Activated CD4-positive, CD25-positive, alpha-beta regulatory T cell treated with anti-CD3 and anti-CD28 coated beads, Interleukin-2, amount 50 U/mL, for 72 hours (primary cell): ENCODE measurements at regions not wholly inside any gene's neighbourhood (a gene's known extent, or its start where the extent isn't known, plus 50 kb on each side); places are given as distances from the start of the nearest gene placed in this dataset.
A peak's percentile ranks its signal among the peaks of the same experiment; 100 is the strongest.

Source experiments
- DNase-seq: peaks from one replicate; pipeline ENCODE4 v3.0.0; 2021

GRCh38 chr6:141667580-141668309 is 465.0 kb upstream of the GJE1 start:
- DNase-seq, result no peak

GRCh38 chr6:141666187-141666586 is 466.5 kb upstream of the GJE1 start:
- no peak for DNase-seq

- DNase-seq, result no peak
These were observed 468.0 kb upstream of the GJE1 start for GRCh38 chr6:141664744-141665143.

- DNase-seq, result no peak
These were observed 473.1 kb upstream of the GJE1 start for GRCh38 chr6:141659582-141659981.

GRCh38 chr6:141658696-141659095 is 474.0 kb upstream of the GJE1 start:
- DNase-seq, result no peak

GRCh38 chr6:141657812-141658211 is 474.9 kb upstream of the GJE1 start:
- no peak for DNase-seq

- DNase-seq, result no peak
These were observed 479.1 kb upstream of the GJE1 start for GRCh38 chr6:141653590-141653989.

GRCh38 chr6:141641951-141642350 is 490.8 kb upstream of the GJE1 start:
- DNase-seq, result no peak

- no peak for DNase-seq
These were observed 491.3 kb upstream of the GJE1 start for GRCh38 chr6:141641406-141641805.

GRCh38 chr6:141635621-141636020 is 497.1 kb upstream of the GJE1 start:
- no peak for DNase-seq

GRCh38 chr6:141634269-141634668 is 498.5 kb upstream of the GJE1 start:
- no peak for DNase-seq

GRCh38 chr6:141624301-141624700 is 508.4 kb upstream of the GJE1 start:
- DNase-seq, result no peak

- DNase-seq, result no peak
These were observed 514.5 kb upstream of the GJE1 start for GRCh38 chr6:141618180-141618581.

- no peak for DNase-seq
These were observed 522.0 kb upstream of the GJE1 start for GRCh38 chr6:141610741-141611140.

GRCh38 chr6:141607956-141608355 is 524.8 kb upstream of the GJE1 start:
- no peak for DNase-seq

GRCh38 chr6:141598487-141598886 is 534.2 kb upstream of the GJE1 start:
- no peak for DNase-seq

- DNase-seq, result no peak
These were observed 537.9 kb upstream of the GJE1 start for GRCh38 chr6:141594874-141595273.

- DNase-seq, result no peak
These were observed 539.4 kb upstream of the GJE1 start for GRCh38 chr6:141593311-141593710.

GRCh38 chr6:141587482-141588266 is 545.1 kb upstream of the GJE1 start:
- DNase-seq, result no peak

- no peak for DNase-seq
These were observed 551.7 kb upstream of the GJE1 start for GRCh38 chr6:141580988-141581552.

GRCh38 chr6:141580131-141580530 is 552.6 kb upstream of the GJE1 start:
- no peak for DNase-seq

- DNase-seq, result no peak
These were observed 556.0 kb upstream of the GJE1 start for GRCh38 chr6:141576751-141577150.

- DNase-seq, result peak; percentile 38
These were observed 569.6 kb upstream of the GJE1 start for GRCh38 chr6:141562851-141563763.
